Activated T-cell treated with anti-CD3 and anti-CD28 coated beads, Interleukin-2, amount 50 U/mL, for 4 hours (primary cell): ENCODE measurements at regions not wholly inside any gene's neighbourhood (a gene's known extent, or its start where the extent isn't known, plus 50 kb on each side); places are given as distances from the start of the nearest gene placed in this dataset.

Experiments used
- ATAC-seq, 2 donors: fragments of 200-7000 bp; cut with Tn5 transposase; one replicate each; pipeline ENCODE4 v1.10.0; 2021
- DNase-seq: peaks from one replicate; pipeline ENCODE4 v3.0.0-alpha.2; 2020
- H3K27me3 Mint-ChIP-seq: one replicate; pipeline ENCODE4 v1.8.0; 2021; ENCODE audit warnings: low read depth, mixed read lengths
- H3K36me3 Mint-ChIP-seq: one replicate; pipeline ENCODE4 v1.8.0; 2022; ENCODE audit warnings: mixed read lengths; ENCODE audit not compliant: insufficient read depth
- H3K4me1 Mint-ChIP-seq: one replicate; pipeline ENCODE4 v1.8.0; 2021; ENCODE audit warnings: low read depth, mixed read lengths
- H3K4me3 Mint-ChIP-seq: one replicate; pipeline ENCODE4 v1.8.0; 2021; ENCODE audit warnings: mild to moderate bottlenecking, moderate library complexity, mixed read lengths
- H3K9me3 Mint-ChIP-seq: one replicate; pipeline ENCODE4 v1.8.0; 2021; ENCODE audit warnings: mixed read lengths

DNA sequence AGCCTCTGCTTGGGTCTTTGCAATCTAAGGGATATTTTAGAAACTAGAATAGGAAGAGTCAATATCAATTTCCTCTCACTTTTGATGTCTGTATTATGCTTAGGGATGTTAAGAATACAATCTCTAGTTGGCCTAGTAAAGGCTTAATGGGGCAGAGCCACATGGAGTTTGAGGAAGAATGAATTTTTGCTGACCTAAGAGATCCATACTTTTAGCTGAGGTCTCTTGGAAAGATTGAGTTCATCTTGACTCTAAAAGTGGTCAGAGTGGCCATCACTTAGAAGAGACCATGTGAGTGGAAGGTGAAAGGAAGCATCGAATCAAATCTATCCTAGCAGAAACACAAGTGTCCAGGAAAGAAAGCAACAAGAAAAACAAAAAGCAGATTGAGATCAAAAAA, 92.2 kb upstream of the SLC28A3 start:
- H3K9me3 Mint-ChIP-seq: no peaks in the 10 kb centered on the region
- ATAC-seq (no peak), DNase-seq (no peak)
- H3K27me3 Mint-ChIP-seq: peaks cover 4% of the 10 kb centered on the region
- no peaks in the 10 kb centered on the region for H3K4me1 Mint-ChIP-seq
- no peak overlapping the region for H3K4me3 Mint-ChIP-seq
- no peaks in the 10 kb centered on the region for H3K36me3 Mint-ChIP-seq

DNA sequence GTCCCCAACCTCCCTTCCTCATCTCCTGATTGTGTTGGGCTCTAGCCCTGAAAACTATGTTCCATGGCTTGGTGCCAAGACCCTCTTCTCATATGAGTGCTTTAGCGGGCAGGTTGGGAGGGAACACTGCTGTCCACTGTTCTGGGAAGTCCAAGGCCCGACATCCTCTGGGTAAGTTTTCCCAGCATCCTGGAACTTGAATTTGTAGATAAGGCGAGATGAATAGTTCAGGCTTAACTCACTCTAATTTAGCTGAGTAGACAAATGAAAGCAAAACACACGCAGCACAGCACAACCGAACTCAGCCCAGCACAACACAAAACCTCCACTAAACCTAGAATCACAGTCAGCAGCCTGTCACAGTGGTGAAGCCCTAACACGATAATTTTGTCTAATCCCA, 95.3 kb upstream of the SLC28A3 start:
- H3K36me3 Mint-ChIP-seq: no peaks in the 10 kb centered on the region
- H3K4me1 Mint-ChIP-seq: no peaks in the 10 kb centered on the region
- H3K4me3 Mint-ChIP-seq: no peak overlapping the region
- DNase-seq: no peak
- H3K9me3 Mint-ChIP-seq: no peaks in the 10 kb centered on the region
- ATAC-seq: no peak
- H3K27me3 Mint-ChIP-seq: no peaks in the 10 kb centered on the region

DNA sequence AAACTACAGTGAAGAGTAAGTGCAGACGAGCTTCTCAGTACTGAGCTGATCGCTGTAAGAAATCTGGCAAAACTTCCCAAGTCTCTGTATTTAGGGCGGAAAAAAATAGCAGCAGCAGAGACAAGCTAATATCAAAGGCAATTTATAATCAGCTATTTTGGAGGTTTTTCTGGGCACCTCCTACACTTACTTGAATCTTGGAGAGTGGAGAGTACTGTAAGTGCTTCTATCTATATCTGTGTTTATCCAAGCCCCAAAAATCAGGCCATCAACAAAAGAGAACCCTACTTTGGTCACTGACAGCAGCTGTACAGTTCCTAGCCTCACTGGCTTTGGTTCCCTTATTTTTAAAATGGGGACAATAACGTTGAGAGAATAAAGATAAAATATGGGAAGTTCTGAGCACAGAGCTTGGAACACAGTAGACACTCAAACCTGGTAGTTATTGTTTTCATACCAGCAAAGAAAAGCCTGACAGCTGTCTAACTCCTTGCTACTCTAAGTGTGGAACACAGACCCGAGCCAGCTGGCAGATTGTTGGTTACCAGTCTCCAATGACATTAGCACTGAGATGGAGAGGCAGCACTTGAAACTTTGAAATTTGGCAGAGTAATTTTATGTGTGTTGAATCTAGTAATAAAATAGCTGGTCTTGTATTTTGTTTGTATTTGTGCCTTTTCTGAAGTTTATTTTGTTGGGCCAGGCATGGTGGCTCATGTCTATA, 96.0 kb upstream of the SLC28A3 start:
- Mint-ChIP-seq H3K4me3 (no peak overlapping the region), H3K27me3 (no peaks in the 10 kb centered on the region), H3K4me1 (no peaks in the 10 kb centered on the region), H3K9me3 (no peaks in the 10 kb centered on the region), H3K36me3 (no peaks in the 10 kb centered on the region)
- DNase-seq (no peak), ATAC-seq (no peak)

DNA sequence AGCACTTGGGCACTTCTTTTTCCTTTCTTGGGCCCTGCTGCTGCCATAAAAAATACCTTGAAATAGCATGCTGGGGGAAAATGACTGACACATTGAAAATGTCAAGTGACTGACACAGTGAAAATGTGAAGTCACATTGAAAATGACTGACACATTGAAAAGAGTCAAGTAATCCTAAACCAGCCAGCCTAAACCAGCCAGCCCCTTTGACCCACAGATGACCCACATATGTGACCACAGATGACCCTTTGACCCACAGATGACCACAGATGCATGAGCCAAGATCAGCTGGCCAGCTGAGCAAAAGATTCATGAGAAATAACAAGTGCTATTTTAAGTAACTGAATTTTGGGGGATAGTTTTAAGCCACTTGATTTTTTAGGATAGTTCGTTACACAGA, 97.8 kb upstream of the SLC28A3 start:
- no peaks in the 10 kb centered on the region for H3K36me3 Mint-ChIP-seq
- ATAC-seq (no peak), DNase-seq (no peak)
- no peaks in the 10 kb centered on the region for H3K9me3 Mint-ChIP-seq
- H3K4me3 Mint-ChIP-seq: no peak overlapping the region
- no peaks in the 10 kb centered on the region for H3K27me3 Mint-ChIP-seq
- H3K4me1 Mint-ChIP-seq: no peaks in the 10 kb centered on the region

DNA sequence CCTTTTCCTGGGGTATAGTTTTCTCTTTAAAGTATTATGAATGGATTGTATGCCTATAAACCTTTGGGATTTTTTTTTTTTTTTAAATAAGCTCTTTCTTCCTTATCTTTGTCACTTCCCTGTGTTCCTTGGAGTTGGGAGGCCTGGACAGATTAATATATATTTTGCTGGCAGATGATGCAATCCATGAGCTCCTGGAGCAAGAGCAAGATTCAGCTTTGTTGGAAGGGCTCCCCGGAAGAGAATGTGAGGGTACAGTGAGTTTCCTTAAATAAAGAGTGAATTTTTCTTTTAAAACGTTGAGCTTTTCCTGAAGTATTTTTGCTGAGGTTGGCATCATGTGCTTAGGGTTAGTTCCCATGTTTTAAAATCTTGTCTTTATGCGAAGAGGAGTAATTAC, 98.7 kb upstream of the SLC28A3 start:
- Mint-ChIP-seq H3K4me3 (no peak overlapping the region), H3K9me3 (no peaks in the 10 kb centered on the region), H3K27me3 (no peaks in the 10 kb centered on the region)

GRCh38 chr9:84442712-84443111, 102.2 kb upstream of the SLC28A3 start:
- Mint-ChIP-seq H3K36me3 (no peaks in the 10 kb centered on the region), H3K4me3 (no peak overlapping the region), H3K27me3 (no peaks in the 10 kb centered on the region), H3K9me3 (no peaks in the 10 kb centered on the region), H3K4me1 (no peaks in the 10 kb centered on the region)
- no peak for DNase-seq
- ATAC-seq: no peak

More for the DNA sequence above, 98.7 kb upstream of the SLC28A3 start:
- ATAC-seq (no peak), DNase-seq (no peak)
- H3K4me1 Mint-ChIP-seq: no peaks in the 10 kb centered on the region
- H3K36me3 Mint-ChIP-seq: no peaks in the 10 kb centered on the region

GRCh38 chr9:84445737-84446136, 105.2 kb upstream of the SLC28A3 start:
- Mint-ChIP-seq H3K36me3 (no peaks in the 10 kb centered on the region), H3K4me1 (no peaks in the 10 kb centered on the region), H3K9me3 (no peaks in the 10 kb centered on the region), H3K4me3 (no peak overlapping the region), H3K27me3 (no peaks in the 10 kb centered on the region)
- DNase-seq: no peak
- no peak for ATAC-seq

DNA sequence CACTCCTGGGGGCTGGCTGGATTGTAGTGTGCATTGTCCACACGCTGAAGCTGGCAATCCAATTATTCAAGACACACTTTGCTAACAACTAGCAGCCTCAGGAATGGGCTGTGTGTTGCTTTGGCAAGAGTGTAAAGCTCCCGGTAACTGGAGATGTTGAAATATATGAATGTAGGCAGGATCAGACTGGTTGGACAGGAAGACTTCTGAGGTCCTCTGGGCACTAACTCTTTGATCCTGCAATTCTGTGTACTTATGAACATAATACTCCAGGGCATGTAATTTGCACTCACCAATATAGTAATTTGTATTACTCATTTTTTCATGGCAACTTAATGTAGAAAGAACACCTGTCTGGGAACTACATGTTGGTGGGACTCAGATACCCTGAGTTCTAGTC, 106.7 kb upstream of the SLC28A3 start:
- Mint-ChIP-seq H3K9me3 (no peaks in the 10 kb centered on the region), H3K4me1 (no peaks in the 10 kb centered on the region), H3K27me3 (no peaks in the 10 kb centered on the region), H3K4me3 (no peak overlapping the region), H3K36me3 (no peaks in the 10 kb centered on the region)
- ATAC-seq: no peak
- no peak for DNase-seq

DNA sequence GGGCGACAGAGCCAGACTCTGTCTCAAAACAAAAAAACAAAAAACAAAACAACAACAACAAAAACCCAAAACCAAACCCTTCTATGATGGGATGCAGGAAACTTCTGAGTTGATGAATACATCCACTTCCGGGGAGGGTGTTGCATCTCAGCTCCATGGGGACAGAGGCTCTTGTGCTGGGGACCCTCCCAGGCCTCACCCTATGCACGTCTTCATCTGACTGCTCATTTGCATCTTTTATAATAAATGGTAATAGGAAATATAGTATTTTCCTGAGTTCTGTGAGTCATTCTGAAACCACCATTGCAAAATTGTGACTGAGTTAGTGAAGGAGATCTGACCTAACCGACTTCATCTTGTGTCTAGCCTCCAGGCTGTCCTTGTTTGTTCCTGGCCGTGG, 109.5 kb upstream of the SLC28A3 start:
- DNase-seq (no peak), ATAC-seq (no peak)
- H3K27me3 Mint-ChIP-seq: no peaks in the 10 kb centered on the region
- no peaks in the 10 kb centered on the region for H3K36me3 Mint-ChIP-seq
- no peak overlapping the region for H3K4me3 Mint-ChIP-seq
- H3K4me1 Mint-ChIP-seq: no peaks in the 10 kb centered on the region
- H3K9me3 Mint-ChIP-seq: no peaks in the 10 kb centered on the region

DNA sequence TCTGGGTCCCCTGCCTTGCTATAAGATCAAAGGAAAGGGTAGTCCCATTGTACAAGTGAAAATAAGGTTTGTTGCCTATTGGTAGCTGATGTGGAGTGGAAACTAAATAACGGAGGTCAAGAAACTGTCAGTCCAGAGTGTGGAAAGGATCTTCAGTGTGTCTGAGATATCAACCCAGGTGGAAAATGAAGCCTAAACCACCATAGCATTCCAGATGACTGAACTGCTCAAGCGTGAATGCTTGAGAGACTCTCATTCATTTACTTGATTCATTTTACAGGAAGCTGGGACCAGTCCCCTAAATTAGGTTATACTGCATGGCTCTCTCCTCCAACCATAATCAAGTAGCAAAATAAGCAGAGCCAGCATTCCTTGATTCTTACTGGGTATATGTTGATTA, 116.0 kb upstream of the SLC28A3 start:
- ATAC-seq (no peak), DNase-seq (no peak)
- H3K27me3 Mint-ChIP-seq: peaks cover 3% of the 10 kb centered on the region
- no peak overlapping the region for H3K4me3 Mint-ChIP-seq
- H3K9me3 Mint-ChIP-seq: peaks cover 7% of the 10 kb centered on the region
- no peaks in the 10 kb centered on the region for H3K4me1 Mint-ChIP-seq
- H3K36me3 Mint-ChIP-seq: no peaks in the 10 kb centered on the region

GRCh38 chr9:84460695-84461094, 120.1 kb upstream of the SLC28A3 start:
- no peaks in the 10 kb centered on the region for H3K36me3 Mint-ChIP-seq
- no peak for ATAC-seq
- DNase-seq: no peak
- peaks cover 4% of the 10 kb centered on the region for H3K27me3 Mint-ChIP-seq
- no peaks in the 10 kb centered on the region for H3K4me1 Mint-ChIP-seq
- H3K4me3 Mint-ChIP-seq: no peak overlapping the region
- peaks cover 7% of the 10 kb centered on the region for H3K9me3 Mint-ChIP-seq

GRCh38 chr9:84463272-84463671, 122.7 kb upstream of the SLC28A3 start:
- Mint-ChIP-seq H3K4me1 (no peaks in the 10 kb centered on the region), H3K36me3 (no peaks in the 10 kb centered on the region), H3K4me3 (no peak overlapping the region), H3K9me3 (no peaks in the 10 kb centered on the region), H3K27me3 (peaks cover 4% of the 10 kb centered on the region)
- no peak for ATAC-seq
- no peak for DNase-seq

GRCh38 chr9:84466580-84467285, 126.2 kb upstream of the SLC28A3 start:
- ATAC-seq: no peak
- H3K4me1 Mint-ChIP-seq: no peaks in the 10 kb centered on the region
- H3K9me3 Mint-ChIP-seq: no peaks in the 10 kb centered on the region
- H3K36me3 Mint-ChIP-seq: no peaks in the 10 kb centered on the region
- no peak for DNase-seq
- peaks cover 3% of the 10 kb centered on the region for H3K27me3 Mint-ChIP-seq
- H3K4me3 Mint-ChIP-seq: no peak overlapping the region

DNA sequence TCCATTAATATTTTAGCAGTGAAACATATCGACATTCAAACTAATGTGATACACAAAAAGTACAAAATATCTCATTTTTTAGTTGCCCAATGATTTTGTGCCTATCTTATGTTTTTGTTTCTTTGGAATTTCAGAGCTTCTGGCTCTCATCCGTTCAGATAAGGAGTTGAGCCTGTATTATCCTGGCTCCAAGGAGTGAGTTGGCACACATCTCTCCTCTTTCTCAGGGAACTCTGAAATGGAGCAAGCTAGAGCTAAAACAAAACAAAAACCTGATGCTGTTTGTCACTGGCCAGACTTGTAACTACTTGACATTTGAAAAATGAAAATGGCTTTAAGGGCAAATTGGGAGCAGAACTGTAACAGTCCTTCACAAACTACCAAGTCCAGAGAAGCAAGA, 131.3 kb upstream of the SLC28A3 start:
- no peaks in the 10 kb centered on the region for H3K36me3 Mint-ChIP-seq
- H3K9me3 Mint-ChIP-seq: no peaks in the 10 kb centered on the region
- no peak for ATAC-seq
- no peak for DNase-seq
- H3K4me1 Mint-ChIP-seq: no peaks in the 10 kb centered on the region
- H3K4me3 Mint-ChIP-seq: no peak overlapping the region
- H3K27me3 Mint-ChIP-seq: peaks cover 2% of the 10 kb centered on the region

DNA sequence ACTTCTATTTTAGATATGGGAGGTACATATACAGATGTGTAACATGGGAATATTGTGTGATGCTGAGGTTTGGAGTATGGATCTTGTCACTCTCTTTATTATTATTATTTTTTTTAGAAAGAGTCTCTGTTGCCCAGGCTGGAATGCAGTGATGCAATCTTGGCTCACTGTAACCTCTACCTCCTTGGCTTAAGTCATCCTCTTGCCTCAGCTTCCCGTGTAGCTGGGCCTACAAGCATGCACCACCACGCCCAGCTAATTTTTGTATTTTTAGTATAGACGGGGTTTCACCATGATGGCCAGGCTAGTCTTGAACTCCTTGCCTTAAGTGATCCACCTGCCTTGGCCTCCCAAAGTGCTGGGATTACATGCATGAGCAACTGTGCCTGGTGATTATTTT, 138.4 kb upstream of the SLC28A3 start:
- no peaks in the 10 kb centered on the region for H3K9me3 Mint-ChIP-seq
- H3K4me1 Mint-ChIP-seq: no peaks in the 10 kb centered on the region
- DNase-seq (no peak), ATAC-seq (no peak)
- H3K27me3 Mint-ChIP-seq: peaks cover 7% of the 10 kb centered on the region
- no peak overlapping the region for H3K4me3 Mint-ChIP-seq
- no peaks in the 10 kb centered on the region for H3K36me3 Mint-ChIP-seq
